GM19397 (cell line): ENCODE measurements at regions not wholly inside any gene's neighbourhood (a gene's known extent, or its start where the extent isn't known, plus 50 kb on each side); places are given as distances from the start of the nearest gene placed in this dataset.
"Not testable (repeated sequence)": the region's sequence is repeated elsewhere in the genome, so short reads cannot be mapped to it uniquely, and the experiment has no call there.

ENCODE experiments used
- ATAC-seq: cut with Tn5 transposase; IDR thresholded peaks from one replicate; pipeline ENCODE4 v1.9.1; 2021; ENCODE audit warnings: mild to moderate bottlenecking, moderate library complexity; ENCODE audit not compliant: unreplicated experiment

DNA sequence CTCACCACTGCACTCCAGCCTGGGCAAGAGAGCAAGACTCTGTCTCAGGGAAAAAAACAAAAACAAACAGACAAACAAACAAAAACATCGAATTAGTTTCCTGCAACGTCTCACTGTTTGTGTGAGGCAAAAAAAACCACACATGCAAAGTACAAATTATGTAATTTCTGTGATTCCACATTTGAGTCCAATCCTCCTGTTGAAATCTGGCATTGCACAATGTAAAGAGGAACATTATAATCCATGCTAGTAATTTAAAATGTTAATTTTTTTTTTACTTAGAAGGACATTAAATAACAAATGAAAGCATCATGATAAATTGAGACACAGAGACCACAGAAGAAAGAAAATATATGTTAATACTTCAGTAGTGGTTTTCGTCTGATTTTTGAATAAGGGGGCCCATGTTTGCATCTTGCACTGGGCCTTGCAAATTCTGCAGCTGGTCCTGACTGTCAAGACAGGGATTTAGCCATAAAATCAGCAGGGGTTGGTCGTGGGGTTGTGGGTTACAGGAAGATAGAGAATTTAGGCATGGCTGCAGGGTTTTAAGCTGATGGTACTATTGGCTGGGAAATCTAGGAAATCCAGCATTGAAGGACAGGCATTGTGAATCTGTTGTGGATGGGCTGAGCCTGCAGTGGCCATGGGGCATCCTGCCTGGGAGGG is 102.6 kb upstream of the ALDH3B2 start:
- no peak for ATAC-seq

- not testable (repeated sequence) for ATAC-seq
Measured at GRCh38 chr11:67774175-67774574, 99.8 kb upstream of the ALDH3B2 start.

DNA sequence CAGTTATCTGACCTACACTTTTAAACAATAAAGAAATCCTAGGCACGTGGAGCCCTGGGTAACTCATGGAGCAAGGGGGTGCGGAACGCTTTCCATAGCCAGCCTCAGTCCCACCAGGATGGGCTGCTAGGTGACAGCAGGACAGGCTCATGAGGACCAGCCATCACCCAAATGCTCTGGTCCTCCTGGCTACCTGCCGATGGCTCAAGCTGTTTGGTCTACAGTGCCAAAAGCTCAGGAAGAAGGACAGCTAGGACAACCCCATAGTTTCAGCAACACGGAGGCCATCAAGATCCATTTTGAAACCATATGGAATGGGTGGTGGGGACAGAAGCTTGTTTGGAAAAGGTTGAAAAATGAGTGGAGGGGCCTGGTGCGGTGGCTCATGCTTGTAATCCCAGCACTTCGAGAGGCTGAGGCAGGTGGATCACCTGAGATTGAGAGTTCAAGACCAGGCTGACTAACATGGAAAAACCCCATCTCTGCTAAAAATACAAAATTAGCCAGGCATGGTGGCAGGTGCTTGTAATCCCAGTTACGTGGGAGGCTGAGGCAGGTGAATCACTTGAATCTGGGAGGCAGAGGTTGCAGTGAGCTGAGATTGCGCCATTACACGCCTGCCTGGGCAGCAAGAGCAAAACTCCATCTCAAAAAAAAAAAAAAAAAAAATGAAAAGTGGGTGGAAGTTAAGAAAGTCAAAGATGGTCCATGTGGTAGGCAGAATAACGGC is 93.7 kb upstream of the ALDH3B2 start:
- ATAC-seq: not testable (repeated sequence)

GRCh38 chr11:67761211-67761610 is 86.8 kb upstream of the ALDH3B2 start:
- ATAC-seq: not testable (repeated sequence)

DNA sequence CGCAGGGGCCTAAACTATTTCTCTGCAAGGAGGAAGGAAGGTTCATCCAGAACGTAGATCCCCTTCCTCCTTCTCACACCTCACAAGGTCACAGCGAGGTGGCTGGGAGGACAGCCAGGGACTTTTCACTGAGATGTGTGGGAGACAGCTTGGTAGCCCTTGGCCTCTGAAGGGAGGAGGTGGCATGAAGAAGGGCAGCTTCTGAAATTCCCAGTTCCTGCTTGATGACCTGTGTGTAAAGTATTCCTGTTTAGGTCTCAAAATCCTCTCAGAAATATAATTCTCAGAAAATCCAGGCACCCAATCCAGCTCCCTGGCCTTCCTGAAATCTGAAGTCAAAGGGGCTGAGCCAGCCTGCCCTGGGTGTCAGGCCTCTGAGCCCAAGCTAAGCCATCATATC is 84.9 kb upstream of the ALDH3B2 start:
- ATAC-seq: not testable (repeated sequence)

DNA sequence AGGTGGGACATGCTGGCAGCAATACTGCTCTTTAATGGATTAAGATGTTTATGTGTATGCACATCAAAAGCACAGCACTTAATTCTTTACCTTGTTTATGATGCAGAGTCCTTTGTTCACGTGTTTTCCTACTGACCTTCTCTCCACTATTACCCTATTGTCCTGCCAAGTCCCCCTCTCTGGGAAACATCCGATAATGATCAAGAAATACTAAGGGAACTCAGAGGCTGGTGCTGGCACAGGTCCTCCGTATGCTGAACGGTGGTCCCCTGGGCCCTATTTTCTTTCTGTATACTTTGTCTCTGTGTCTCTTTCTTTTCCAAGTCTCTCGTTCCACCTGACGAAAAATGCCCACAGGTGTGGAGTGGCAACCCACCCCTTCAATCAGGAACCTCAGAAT is 84.0 kb upstream of the ALDH3B2 start:
- ATAC-seq: not testable (repeated sequence)

GRCh38 chr11:67758009-67758408 is 83.6 kb upstream of the ALDH3B2 start:
- not testable (repeated sequence) for ATAC-seq

DNA sequence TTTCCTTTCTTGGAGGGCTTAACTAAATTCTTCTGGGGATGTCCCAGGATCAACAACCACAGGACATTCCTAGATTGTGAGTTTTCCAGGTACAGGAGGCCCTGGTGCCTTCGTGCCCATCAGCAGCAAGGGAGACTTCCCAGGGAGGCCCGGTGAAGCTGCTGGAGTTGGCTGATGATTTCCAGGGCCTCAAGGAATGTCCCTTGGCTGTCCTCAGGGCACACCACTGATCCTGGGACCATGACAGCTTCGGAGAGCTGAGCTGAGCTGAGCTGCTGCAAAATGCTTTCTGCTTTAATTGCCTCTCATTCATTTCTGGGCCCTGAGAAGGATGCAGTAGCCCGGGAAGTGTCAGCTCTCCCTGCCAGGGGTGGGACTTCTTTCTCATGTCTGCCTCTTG is 79.4 kb upstream of the ALDH3B2 start:
- ATAC-seq: not testable (repeated sequence)

GRCh38 chr11:67745181-67745726 is 70.8 kb upstream of the ALDH3B2 start:
- ATAC-seq: no peak

- not testable (repeated sequence) for ATAC-seq
Measured at GRCh38 chr11:67744231-67744630, 69.8 kb upstream of the ALDH3B2 start.

DNA sequence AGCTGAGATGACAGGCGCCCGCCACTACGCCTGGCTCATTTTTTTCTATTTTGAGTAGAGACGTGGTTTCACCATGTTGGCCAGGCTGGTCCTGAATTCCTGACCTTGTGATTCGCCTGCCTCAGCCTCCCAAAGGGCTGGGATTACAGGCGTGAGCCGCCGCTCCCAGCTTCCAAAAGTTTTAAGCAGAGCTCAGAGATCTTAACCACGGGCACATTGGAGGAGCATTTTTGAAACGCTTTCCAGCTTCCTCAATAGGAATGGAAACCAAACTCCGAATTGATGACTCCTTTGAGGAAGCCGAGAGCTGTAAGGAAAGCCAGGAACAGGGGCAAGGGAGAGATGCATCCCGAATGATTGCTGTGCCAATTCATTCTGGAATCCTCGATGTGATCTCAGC is 63.8 kb upstream of the ALDH3B2 start:
- ATAC-seq: not testable (repeated sequence)

GRCh38 chr11:67737562-67738080 is 63.2 kb upstream of the ALDH3B2 start:
- ATAC-seq: not testable (repeated sequence)

GRCh38 chr11:67732045-67732787 is 57.8 kb upstream of the ALDH3B2 start:
- ATAC-seq: no peak

DNA sequence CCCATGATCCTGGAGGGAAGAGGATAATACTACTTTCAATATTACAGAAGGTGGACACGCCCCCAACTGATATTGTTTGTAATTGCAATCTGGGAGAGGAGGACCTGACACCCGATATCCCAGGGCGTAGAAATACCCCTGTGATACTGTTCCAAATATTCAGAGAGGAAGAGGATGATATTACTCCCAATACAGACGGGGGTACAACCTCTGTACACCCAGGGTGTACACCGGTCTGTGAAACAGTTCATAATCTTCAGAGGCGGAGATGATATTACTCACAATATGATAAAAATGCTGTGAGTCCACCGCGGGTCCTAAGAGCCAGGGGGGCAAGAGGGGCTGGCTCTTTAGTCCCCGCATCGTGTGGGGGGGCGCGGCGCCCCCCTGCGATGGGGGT is 57.2 kb upstream of the ALDH3B2 start:
- no peak for ATAC-seq

DNA sequence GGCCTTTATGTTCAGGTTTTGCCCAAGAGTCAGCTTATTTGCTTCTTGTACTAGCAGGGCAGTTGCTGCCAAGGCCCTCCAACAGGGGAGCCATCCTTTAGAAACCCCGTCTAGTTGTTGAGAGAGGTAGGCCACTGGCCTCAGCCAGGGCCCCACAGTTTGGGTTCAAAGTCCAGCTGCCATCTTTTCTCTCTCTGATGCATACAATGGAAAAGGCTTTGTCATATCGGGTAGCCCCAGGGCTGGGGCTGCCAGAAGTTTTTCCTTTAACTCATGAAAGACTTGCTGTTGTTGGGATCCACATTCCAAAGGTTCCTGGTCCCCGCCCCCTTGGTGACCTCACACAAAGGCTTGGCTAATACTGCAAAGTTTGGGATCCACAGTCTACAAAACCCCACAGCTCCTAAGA is 53.7 kb upstream of the ALDH3B2 start:
- not testable (repeated sequence) for ATAC-seq

- ATAC-seq: not testable (repeated sequence)
Measured at GRCh38 chr11:67727066-67728040, 52.9 kb upstream of the ALDH3B2 start.
